NCI-H1092 (cell line): ENCODE measurements at regions not wholly inside any gene's neighbourhood (a gene's known extent, or its start where the extent isn't known, plus 50 kb on each side); places are given as distances from the start of the nearest gene placed in this dataset.

Experiments
- DNase-seq: peaks from one replicate; lab custom pipeline; 2025; lab: John Stamatoyannopoulos, UW

DNA sequence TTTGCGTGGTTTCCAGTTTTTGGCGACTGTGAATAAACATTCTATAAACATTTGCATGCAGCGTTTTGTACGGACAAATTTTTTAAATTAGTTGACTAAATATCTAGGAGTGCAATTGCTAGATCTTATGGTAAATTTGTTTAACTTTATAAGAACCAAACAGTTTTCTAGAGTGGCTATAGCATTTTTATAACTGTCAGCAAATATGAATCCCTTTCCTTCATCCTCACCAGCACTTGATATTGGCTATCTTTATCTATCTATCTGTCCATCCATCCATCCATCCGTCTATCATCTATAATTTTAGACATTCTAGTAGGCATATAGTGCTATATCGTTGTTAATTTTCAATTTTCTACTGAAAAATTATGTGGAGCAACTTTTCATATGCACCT is 158.4 kb upstream of the CHRNA7 start:
- DNase-seq, result no peak

DNA sequence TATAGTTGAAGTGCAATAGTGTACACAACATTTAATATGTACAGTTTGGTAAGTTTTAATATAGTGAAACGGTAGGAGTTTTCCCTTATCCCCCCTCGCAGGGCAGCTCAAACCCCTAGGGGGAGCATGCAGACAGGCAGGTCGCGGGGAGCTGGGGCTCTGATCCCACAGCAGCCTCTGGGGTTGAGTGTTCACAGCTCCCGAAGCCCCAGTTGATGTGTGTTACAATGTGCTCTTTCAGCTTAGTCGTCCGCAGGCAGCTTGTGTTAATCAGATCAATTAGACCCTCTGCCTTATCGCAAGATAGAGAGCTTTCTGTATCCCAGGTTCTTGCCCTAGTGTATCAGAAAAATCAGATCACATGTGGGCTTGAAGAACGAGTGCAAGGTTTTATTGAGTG is 143.1 kb upstream of the CHRNA7 start:
- DNase-seq, result no peak

DNA sequence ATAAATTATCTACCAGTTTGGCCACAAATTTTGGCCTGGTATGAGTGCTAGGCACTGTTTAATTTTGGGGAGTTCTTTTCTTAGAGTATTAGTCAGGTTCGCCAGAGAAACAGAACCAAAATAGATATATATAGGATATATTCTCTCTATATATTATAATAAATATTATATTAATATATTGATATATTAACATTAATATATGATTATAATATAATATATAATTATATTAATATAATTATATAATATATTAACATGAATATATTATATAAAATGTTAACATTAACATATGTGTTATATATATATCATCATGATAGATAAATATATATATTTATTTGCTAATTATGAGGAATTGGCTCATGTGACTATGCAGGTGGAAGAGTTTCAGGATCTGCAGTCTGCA is 137.8 kb upstream of the CHRNA7 start:
- no peak for DNase-seq

DNA sequence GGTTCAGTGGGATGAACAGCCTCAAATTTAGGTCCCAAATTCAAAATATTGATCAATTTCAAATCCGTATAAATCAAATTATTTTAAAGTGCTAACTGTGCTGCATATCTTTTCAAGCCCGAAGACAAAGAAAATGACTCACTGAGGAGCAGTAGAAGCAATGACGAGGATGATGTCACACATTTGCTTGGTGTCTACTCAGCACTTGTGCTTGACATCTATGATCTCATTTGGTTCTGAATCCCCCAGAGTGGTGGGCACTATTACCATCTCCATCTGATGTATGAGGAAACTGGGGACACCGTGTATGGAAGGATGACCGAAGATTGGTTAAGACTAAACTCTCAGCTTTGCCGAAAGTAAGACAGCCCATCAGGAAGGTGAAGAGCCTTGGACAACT is 136.5 kb upstream of the CHRNA7 start:
- DNase-seq, result no peak

DNA sequence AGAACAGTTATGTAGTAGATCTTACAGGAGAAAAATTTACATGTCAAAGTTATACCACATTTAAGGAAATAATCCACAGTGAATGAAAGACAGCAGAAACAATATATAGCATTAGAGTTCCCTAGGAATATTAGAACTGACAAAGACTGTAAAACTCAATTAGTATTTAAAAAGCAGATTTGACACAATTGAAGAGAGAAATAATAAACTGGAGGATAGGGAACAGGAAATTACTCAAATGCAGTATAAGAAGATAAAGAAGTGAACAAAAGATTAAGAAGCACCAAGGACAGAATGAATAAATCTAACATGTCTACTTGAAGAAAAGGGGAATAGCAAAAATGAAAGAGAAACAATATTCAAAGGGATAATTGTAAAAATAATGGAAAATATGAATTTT is 132.6 kb upstream of the CHRNA7 start:
- no peak for DNase-seq

DNA sequence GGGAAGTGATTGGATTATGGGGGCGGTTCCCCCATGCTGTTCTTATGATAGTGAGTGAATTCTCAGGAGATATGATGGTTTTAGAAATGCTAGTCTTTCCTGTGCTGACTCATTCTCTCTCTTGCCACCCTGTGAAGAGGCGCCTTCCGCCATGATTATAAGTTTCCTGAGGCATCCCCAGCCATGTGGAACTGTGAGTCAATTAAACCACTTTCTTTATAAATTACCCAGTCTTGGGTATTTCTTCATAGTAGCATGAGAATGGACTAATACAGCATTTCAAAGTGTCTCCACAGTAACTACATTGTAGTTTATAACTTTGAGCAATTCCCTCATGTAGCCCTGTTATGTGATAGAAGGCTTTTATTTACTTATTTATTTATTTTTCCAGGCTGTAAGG is 128.8 kb upstream of the CHRNA7 start:
- DNase-seq, result no peak

DNA sequence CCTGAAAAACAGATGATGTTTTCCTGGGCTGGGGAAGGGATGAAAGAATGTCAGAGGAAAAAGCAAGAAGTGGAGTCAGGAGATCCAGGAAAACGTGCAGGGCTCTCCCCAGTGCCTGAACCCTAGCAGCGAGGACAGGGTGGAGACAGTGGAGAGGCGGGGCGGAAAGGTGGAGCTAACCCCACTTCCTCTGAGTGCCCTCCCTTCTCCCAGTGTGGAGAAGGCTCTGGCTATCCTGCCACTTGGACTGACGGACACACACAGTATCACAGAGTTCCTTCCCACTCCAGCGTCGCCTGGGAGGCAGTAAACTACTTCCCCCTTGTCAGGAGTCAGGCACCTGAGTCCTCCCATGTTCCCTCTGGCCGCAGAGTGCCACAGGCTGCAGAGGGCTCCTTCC is 125.3 kb upstream of the CHRNA7 start:
- DNase-seq, result no peak

DNA sequence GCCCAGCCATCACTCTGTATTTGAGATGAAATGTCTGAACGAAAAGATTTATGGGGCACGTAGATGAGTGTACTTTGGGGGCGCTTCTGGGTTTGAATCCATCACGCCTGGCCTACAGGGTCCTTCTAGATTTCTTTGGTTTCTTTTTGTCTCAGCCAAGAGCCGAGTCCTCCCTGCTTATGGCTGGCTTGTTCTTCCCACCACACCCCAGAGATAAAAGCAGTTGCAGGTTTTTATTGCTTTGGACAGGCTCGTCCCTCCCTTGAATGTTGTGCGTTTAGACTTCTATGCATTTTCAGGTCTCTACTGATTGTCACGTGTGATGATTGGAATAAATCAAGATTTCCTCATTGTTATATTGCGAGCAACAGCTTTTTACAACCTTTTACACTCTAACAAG is 104.8 kb upstream of the CHRNA7 start:
- no peak for DNase-seq

DNA sequence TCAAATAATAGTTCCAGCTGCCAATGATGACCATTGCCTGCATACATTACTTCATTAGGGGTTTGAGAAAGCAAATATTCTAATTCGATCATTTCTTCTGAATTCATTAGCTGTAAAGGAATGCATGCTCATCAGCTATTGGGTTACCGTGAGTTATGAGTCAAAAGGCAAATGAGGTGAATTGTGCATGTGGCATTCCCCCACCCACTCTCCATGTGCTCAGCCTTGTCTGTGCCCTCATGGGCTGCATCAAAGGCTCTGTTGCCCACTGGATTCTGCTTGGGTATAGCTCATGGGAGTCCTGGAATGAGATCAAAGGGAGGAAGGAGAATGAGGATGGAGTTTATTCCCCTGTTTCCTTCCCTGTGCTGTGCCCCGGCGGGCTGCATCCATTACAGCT is 99.3 kb upstream of the CHRNA7 start:
- DNase-seq, result no peak

DNA sequence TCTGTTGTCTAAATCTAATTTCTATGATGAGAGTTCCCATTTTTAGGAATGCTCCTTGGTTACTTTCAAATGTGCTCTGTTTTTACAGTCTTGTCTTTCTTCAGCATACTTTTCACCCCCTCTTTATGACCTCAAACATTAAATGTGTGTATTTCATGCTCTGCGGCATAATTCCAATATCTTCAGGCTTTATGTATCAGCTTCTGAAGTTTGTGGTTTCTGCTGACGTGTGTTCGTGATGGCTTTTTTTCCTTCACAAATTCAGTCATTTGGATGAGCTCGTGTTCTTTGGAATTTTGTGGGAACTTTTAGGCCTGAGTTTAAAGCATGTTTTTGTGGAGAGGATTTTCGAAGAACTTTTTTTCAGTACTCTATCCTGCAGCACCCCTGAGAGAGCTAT is 97.7 kb upstream of the CHRNA7 start:
- DNase-seq, result no peak

DNA sequence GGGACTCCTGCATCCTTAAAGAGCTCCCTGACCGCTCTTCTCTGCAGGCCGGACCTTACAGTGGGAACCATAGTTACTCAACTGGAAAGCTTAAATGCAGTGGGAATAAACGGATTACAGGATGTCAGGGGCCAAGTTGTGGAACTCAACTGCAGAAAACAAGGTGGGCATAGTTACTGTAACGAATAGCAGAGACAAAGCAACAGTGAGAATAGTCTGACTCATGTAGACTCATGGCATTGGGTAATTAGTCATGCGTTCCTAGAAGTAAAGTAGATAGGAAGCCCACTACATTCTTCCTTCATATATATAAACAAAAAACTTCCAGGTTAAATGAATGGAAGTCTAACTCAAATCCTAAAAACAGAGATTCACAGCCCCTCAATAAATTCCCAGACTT is 95.5 kb upstream of the CHRNA7 start:
- DNase-seq, result no peak

DNA sequence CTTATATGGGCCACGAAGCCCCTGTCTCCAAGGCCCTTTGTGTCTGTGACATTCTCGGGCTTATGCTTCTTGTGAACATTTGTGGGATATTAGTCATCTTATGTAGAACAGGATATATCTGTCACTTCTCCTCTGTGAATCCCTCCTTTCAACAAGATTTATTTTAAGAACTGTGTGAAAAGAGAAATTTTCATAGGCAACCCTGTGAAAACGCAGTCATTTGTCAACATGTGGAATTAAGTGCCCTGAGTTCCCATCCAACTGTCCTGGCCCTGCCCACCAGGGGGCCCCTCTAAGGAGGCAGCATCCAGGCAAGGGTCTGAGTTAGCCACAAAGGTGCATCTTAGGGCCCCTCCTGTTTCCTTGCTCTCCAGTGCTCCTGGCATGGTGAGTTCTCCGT is 76.8 kb upstream of the CHRNA7 start:
- DNase-seq, result no peak

DNA sequence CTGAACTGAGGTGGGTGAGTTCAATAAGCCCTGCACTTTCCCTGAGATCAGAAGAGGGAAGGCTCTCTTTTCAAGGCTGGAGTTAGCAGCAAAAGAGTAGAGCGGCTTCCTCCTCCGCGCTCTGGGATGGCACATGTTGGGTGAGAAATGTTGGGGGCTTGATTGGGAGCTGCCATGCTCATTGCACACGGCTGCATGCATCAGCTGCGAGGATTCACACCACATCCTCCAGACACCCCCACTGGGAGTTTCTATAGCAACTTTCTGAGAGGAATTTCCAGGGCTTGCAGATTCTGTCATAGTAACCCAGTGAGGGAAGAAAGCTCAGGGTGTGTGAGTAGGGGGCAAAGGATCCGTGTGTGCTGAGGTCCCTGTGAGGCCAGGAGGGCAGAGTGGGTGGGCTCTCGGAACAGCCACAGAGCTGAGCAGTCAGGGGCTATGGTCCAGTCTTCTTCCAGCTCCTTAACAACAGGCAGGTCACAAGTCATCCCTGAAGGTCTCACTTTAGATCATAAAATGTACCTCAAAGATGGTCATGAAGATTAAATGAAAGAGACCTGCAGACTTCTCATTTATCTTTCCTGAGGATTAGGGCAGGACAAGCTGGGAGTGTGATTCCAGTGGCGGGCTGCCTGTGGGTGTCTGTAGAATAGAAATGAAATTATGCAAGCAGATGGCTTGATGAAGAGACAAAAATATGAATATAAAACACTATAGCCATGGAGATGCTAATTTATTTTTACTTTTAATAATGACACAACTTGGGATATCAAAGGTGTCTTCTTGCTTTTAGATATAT is 75.7 kb upstream of the CHRNA7 start:
- no peak for DNase-seq

DNA sequence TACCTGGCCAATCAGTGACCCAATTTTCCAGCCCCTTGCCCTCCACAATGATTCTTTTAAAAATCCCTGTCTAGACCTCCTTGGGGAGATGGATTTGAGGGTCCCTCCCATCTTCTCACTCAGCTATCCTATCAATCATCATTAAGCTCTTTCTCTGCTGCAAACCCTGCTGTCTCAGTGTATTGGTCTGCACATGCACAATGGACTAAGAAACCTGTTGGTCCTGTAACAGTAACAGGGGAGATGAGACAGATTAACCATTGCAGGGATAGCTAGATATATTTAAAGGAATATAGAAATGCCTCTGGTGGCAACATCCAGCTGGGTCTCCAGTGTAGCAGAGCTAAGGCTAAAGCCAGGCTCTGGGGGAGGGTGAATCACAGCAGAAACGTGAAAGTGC is 74.6 kb upstream of the CHRNA7 start:
- DNase-seq, result no peak

DNA sequence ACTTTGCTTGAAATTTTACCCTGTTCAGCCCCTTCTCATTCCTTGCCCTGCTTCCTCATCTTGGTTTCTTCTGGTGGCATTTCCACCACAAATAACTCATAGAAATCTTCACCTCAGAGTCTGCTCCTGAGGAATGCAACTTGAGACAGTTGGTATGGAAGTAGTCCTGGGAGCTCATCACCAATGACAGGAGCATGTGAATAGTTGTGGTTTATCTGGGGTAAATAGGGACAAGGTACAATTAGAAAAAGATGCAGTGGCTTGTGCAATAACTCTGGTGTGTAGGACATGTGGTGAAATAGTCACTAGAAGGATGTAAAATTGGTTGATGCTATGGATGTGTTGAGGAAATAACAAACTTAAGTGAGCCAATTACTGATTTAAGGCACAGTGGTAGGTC is 72.7 kb upstream of the CHRNA7 start:
- no peak for DNase-seq

DNA sequence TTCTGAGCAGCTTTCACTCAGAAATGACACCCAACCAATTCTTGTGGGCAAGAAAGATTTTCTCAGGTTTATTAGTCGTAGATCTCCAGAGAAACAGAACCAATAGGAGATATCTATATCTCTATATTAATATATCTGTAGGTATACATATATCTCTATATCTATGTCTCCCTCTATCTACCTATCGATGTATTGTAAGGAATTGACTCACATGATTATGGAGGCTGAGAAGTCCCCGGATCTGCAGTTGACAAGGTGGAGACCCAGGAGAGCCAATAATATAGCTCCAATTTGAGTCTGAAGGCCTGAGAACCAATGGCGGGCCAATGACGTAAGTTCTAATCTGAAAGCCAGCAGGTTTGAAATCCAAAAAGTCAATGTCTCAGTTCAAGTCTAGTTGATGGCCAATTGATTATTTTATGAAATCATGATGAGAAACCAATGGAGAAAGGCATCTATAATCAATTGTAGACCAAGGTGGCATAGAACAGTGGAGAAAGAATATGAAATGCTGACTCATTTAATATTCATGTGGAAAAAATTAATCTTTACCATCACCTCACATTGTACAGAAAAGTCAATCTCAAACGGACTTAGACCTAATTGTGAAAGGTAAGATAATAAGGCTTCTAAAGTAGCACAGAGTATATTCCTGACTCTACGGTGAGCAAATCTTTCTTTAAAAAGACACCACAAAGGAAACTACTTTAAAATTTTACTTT is 65.6 kb upstream of the CHRNA7 start:
- no peak for DNase-seq

DNA sequence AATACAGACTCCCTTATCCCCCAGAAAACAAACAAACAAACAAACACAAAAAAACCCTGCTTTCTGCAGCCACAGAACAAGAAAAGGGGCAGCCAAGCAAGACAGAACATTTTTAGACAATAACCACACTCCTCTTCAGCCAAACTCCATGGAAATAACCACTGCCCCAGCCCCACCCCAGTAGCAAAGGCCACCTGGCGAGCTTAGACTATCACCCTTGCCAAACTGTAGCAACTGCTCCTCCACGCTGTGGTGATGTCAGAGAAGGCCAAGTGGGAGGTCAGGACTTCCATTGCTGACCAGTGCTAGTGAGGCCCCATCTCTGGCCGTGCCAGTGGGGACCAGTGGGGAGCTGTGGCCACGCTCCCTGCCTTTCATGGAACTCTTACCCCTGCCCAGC is 60.3 kb upstream of the CHRNA7 start:
- DNase-seq, result no peak

DNA sequence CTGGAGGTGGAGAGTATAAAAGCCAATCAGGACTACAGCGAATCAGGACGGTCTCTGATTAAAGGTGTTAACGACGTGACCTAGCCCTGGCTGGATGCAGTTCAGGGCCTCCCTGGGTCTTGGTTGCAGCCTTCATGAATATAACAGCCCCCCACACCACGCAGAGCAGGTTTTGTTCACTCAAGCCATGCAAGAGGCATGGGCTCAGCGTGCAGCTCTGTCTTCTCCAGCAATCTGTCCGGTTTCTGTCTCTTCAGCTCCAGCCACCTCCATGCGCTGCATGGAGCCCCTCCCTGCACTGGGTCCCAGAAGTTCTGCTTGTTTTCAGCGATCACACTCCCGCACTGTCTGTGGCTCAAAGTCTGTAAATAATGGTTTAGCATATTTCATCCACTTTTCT is 57.1 kb upstream of the CHRNA7 start:
- DNase-seq, result no peak

DNA sequence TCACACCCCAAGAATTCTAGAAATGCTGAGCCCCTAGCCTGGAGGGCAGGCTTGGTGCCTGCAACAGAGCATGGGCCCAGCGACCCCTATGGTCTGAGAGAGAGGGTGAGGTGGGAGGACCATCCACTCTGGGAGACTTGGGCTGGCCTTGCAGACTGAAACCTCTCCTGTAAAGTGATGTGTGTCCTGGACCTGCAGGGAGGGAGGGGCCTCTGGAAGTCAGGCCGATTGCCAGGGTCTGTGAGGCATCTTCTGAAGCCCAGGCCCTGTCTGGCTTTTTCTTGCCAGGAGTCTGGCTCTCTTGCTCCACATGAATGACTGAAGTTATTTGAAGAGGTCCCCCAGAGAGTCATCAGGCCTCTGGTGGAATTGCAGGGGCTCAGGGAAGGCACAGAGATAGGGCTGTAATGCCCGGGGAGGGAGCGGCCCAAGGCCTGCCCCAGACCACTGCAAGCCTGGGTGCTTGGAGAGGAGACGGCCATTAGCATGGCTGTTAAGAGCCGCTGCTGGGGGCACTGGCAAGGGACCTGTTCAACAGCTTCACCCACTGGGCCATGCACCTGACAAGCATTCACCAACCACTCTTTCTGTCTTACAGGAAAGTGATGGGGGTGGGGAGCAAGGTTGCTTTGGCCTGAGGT is 56.0 kb upstream of the CHRNA7 start:
- DNase-seq, result no peak

DNA sequence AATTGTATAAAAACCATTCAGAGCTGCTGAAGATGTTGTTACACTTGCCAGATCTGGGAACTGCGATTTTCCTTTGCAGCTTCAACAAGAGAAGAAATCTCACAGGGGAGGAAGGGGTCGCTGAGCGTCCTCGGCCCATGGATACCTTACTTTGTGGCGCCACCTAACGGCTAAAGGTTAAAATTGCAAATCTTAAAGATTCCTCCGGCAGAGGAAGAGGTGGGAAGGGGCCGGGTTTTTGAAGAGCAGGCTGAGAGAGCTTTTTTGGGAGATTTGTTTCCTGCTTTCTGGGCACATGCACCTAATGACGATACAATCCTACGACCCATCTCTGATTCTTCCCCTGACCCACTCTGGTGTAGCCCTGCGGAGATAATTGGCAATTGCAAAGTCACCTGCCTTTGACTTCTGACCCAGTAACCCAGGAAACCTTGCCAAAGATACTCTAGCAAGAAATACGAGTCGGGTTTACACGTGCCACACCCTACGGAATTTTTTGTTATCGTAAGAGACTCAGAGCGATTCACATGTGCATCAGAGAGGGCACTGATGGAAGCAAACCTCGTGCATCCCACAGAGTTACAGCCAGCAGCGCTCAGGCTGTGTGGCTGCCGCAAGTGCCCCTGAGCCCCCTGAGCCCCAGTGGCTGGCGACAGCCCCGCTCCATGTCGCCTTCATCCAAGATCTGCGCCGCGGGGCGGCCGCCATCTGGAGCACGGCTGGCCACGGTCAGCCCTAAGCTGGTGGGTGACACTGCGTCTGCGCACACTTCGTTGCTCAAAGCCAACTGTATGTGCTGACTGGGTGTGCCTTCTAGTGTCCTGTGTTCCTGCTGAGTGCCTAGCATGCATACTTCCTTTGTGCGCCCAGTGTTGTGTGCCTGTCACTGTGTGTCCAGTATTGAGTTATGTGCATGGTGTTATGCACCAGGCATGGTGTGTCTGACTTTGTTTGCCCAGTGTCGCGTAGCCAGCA is 55.2 kb upstream of the CHRNA7 start:
- peak; percentile 51 for DNase-seq

DNA sequence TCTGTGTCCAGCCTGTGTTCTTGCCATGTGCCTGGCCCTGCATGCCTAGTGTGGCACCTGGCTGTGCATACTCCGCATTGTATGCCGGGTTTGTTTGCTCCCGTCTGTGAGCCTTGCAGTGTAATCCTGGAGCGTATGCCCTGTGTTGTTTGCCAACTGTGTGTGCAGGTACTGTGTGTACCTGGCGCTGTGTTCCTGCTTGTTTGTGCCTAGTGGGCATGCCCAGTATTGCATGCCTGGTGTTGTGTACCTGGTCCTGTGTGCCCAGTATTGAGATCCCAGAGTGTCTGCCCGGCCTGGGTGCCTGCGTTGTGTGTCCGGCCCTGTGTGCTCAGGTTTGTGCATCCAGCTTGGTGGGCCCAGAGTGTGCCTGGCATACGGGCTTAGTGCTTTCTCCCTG is 54.5 kb upstream of the CHRNA7 start:
- DNase-seq, result no peak

DNA sequence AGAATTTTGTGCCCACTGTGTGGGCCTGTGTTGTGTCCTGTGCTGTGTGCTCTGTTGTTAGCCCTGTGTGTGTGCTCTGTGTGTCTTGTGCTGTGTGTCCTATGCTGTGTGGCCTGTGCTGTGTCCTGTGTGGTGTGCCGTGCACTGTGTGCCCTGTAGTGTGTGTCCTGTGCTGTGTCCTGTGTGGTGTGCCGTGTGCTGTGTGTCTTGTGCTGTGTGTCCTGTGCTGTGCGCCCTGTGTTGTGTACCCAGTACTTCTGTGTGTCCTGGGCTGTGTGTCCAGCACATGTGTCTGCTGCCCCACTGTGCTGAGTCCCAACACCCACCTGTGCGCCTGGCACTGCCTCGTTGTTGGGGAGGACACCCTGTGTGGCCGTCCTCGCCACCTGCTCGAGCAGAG is 53.2 kb upstream of the CHRNA7 start:
- DNase-seq, result no peak
